Esophagus muscularis mucosa (tissue), 3 donors: ENCODE measurements at regions not wholly inside any gene's neighbourhood (a gene's known extent, or its start where the extent isn't known, plus 50 kb on each side); places are given as distances from the start of the nearest gene placed in this dataset.
A peak's percentile ranks its signal among the peaks of the same experiment; 100 is the strongest.

Source experiments
- CTCF ChIP-seq, 3 experiments: fragments of 200-600 bp in 2 of 3; fragments of 450-650 bp in 1 of 3; sonication (generic) in 2 of 3; IDR thresholded peaks; one replicate each; pipeline ENCODE4 v1.5.1; 2017 to 2019; ENCODE audit warnings: antibody characterized with exemption in 3 of 3, mild to moderate bottlenecking in 2 of 3, moderate library complexity in 1 of 3
- EP300 ChIP-seq: sonication (generic); formaldehyde crosslinking; IDR thresholded peaks from one replicate; pipeline ENCODE4 v1.6.1; 2017; ENCODE audit warnings: antibody characterized with exemption

GRCh38 chr19:30719189-30719998 lies 347.2 kb downstream of the ZNF536 start:
- TF ChIP-seq EP300 = no peak
- TF ChIP-seq CTCF (IDR thresholded peaks at IDR 0.05) = peak in 1 of 3 experiments; percentile 20
